H1 (cell line): ENCODE measurements at regions not wholly inside any gene's neighbourhood (a gene's known extent, or its start where the extent isn't known, plus 50 kb on each side); places are given as distances from the start of the nearest gene placed in this dataset.

ENCODE experiments used
- CTCF ChIA-PET: fragments of 300-600 bp; sonication (Branson Sonifier 250); formaldehyde crosslinking; loops from one replicate; lab custom pipeline; 2021; ENCODE audit not compliant: partially characterized antibody; lab: Charles Lee
- POLR2A ChIA-PET: fragments of 300-600 bp; sonication (Branson Sonifier 250); formaldehyde crosslinking; loops from one replicate; lab custom pipeline; 2021; ENCODE audit warnings: inconsistent platforms; ENCODE audit not compliant: partially characterized antibody; lab: Charles Lee
- DNase-seq, 2 experiments: peaks; one replicate each; pipeline versions ENCODE4 v3.0.0 to v3.0.0-alpha.2; 2010 to 2022; ENCODE audit warnings: low spot score in 2 of 2, low read depth in 1 of 2, mixed read lengths in 1 of 2
- FAIRE-seq: peaks from 2 replicates; lab custom pipeline; 2011; peaks lifted over from hg19 to GRCh38; lab: Jason Lieb, UNC
- H2AFZ ChIP-seq: 2 replicates; pipeline ENCODE4 v1.8.1; 2012; ENCODE audit warnings: low read length, inconsistent platforms
- H2AK5ac ChIP-seq: 2 replicates; pipeline ENCODE4 v1.6.1; 2013; ENCODE audit warnings: low read depth, low read length
- H2BK120ac ChIP-seq: replicated peaks from 2 replicates; pipeline ENCODE3; 2013; ENCODE audit warnings: low read depth, low read length, inconsistent platforms
- H2BK12ac ChIP-seq: 2 replicates; pipeline ENCODE4 v1.6.1; 2013; ENCODE audit warnings: low read depth, low read length
- H2BK15ac ChIP-seq: 2 replicates; pipeline ENCODE4 v1.6.1; 2013; ENCODE audit warnings: low read length
- H2BK20ac ChIP-seq: 2 replicates; pipeline ENCODE4 v1.6.1; 2013; ENCODE audit warnings: low read length
- H2BK5ac ChIP-seq: 2 replicates; pipeline ENCODE4 v1.6.1; 2013; ENCODE audit warnings: low read depth, low read length
- H3K14ac ChIP-seq: 2 replicates; pipeline ENCODE4 v1.6.1; 2013; ENCODE audit warnings: inconsistent platforms; ENCODE audit not compliant: insufficient read length
- H3K18ac ChIP-seq: 2 replicates; pipeline ENCODE4 v1.6.1; 2013; ENCODE audit warnings: low read length; ENCODE audit errors: extremely low read depth
- H3K23ac ChIP-seq: 2 replicates; pipeline ENCODE4 v1.6.1; 2013; ENCODE audit warnings: inconsistent platforms; ENCODE audit not compliant: insufficient read length
- H3K23me2 ChIP-seq: 2 replicates; pipeline ENCODE4 v1.6.1; 2013; ENCODE audit warnings: low read depth, low read length
- H3K27ac ChIP-seq: 2 replicates; pipeline ENCODE4 v1.6.1; 2011; ENCODE audit warnings: low read depth, low read length, inconsistent platforms
- H3K27me3 ChIP-seq, 4 experiments: replicated peaks in 1 of 4; 1 replicate in 1 of 4; 2 replicates in 3 of 4; pipeline versions ENCODE4 v1.6.1 to v1.8.1; 2011 to 2013; ENCODE audit warnings: low read length in 3 of 4, mild to moderate bottlenecking in 3 of 4, inconsistent platforms in 2 of 4, mixed read lengths in 2 of 4, moderate library complexity in 1 of 4; ENCODE audit not compliant: control insufficient read depth in 3 of 4, insufficient read depth in 3 of 4; ENCODE audit errors: extremely low read depth in 1 of 4
- H3K36me3 ChIP-seq, 4 experiments: 2 replicates each; pipeline versions ENCODE4 v1.6.1 to v1.8.1; 2011 to 2013; ENCODE audit warnings: mild to moderate bottlenecking in 4 of 4, low read length in 3 of 4, moderate library complexity in 2 of 4, control low read depth in 1 of 4, inconsistent platforms in 1 of 4; ENCODE audit not compliant: insufficient read depth in 4 of 4, control insufficient read depth in 2 of 4
- H3K4ac ChIP-seq: replicated peaks from 2 replicates; pipeline ENCODE3; 2013; ENCODE audit warnings: low read length, low read depth, mixed read lengths, inconsistent platforms; ENCODE audit not compliant: insufficient read length
- H3K4me1 ChIP-seq, 4 experiments: replicated peaks in 1 of 4; 1 replicate in 1 of 4; 2 replicates in 3 of 4; pipeline versions ENCODE4 v1.6.1 to v1.8.1; 2011 to 2013; ENCODE audit warnings: low read length in 3 of 4, inconsistent platforms in 2 of 4, mixed read lengths in 1 of 4; ENCODE audit not compliant: insufficient read depth in 4 of 4, control insufficient read depth in 3 of 4
- H3K4me2 ChIP-seq, 2 experiments: 2 replicates each; pipeline versions ENCODE4 v1.6.1 to v1.8.1; 2011 to 2013; ENCODE audit warnings: low read depth in 2 of 2, low read length in 2 of 2, control low read depth in 1 of 2, inconsistent platforms in 1 of 2, mild to moderate bottlenecking in 1 of 2; ENCODE audit not compliant: insufficient read depth in 1 of 2
- H3K4me3 ChIP-seq, 4 experiments: fragments of 200-600, 300-600 bp in 1 of 4; sonication (generic), shearing (Covaris generic), sonication (Bioruptor Twin) in 1 of 4; 2 replicates each; pipeline versions ENCODE4 v1.5.1 to v1.8.1; 2011 to 2016; ENCODE audit warnings: low read length in 4 of 4, low read depth in 3 of 4, control low read depth in 2 of 4, inconsistent platforms in 2 of 4, mild to moderate bottlenecking in 2 of 4, mixed read lengths in 1 of 4, moderate library complexity in 1 of 4; ENCODE audit not compliant: insufficient read depth in 2 of 4; ENCODE audit errors: extremely low read depth in 1 of 4
- H3K56ac ChIP-seq: replicated peaks from 2 replicates; pipeline ENCODE3; 2013; ENCODE audit warnings: low read depth, mild to moderate bottlenecking, mixed read lengths, low read length, inconsistent platforms; ENCODE audit not compliant: insufficient read length
- H3K79me1 ChIP-seq: 2 replicates; pipeline ENCODE4 v1.6.1; 2013; ENCODE audit warnings: low read depth, low read length, control low read depth
- H3K79me2 ChIP-seq, 2 experiments: 2 replicates each; pipeline versions ENCODE4 v1.6.1 to v1.8.1; 2012 to 2013; ENCODE audit warnings: low read length in 2 of 2, mild to moderate bottlenecking in 2 of 2, inconsistent platforms in 1 of 2; ENCODE audit not compliant: insufficient read depth in 2 of 2, control insufficient read depth in 1 of 2
- H3K9ac ChIP-seq, 4 experiments: replicated peaks in 1 of 4; 1 replicate in 1 of 4; 2 replicates in 3 of 4; pipeline versions ENCODE4 v1.6.1 to v1.8.1; 2011 to 2013; ENCODE audit warnings: low read depth in 3 of 4, low read length in 3 of 4, control low read depth in 2 of 4, mild to moderate bottlenecking in 2 of 4, moderate library complexity in 2 of 4, inconsistent platforms in 1 of 4; ENCODE audit errors: extremely low read depth in 1 of 4
- H3K9me3 ChIP-seq, 2 experiments: 2 replicates each; pipeline versions ENCODE4 v1.6.1 to v1.8.1; 2012 to 2013; ENCODE audit warnings: mild to moderate bottlenecking in 2 of 2, moderate library complexity in 2 of 2, control low read depth in 1 of 2, inconsistent platforms in 1 of 2, low read depth in 1 of 2, low read length in 1 of 2, mixed read lengths in 1 of 2; ENCODE audit not compliant: insufficient read depth in 2 of 2
- H4K20me1 ChIP-seq, 2 experiments: replicated peaks in 1 of 2; 2 replicates each; pipeline versions ENCODE3 to v1.8.1; 2011 to 2013; ENCODE audit warnings: inconsistent platforms in 2 of 2, low read length in 2 of 2, mild to moderate bottlenecking in 1 of 2; ENCODE audit not compliant: insufficient read depth in 2 of 2, control insufficient read depth in 1 of 2
- H4K5ac ChIP-seq: 2 replicates; pipeline ENCODE4 v1.6.1; 2013; ENCODE audit warnings: low read length, low read depth, mixed read lengths, inconsistent platforms; ENCODE audit not compliant: insufficient read length
- H4K8ac ChIP-seq: 2 replicates; pipeline ENCODE4 v1.8.0; 2013; ENCODE audit warnings: mild to moderate bottlenecking, moderate library complexity, low read length, inconsistent platforms; ENCODE audit not compliant: insufficient read depth; ENCODE audit errors: extremely low read depth
- H4K91ac ChIP-seq: replicated peaks from 2 replicates; pipeline ENCODE3; 2013; ENCODE audit warnings: low read length, mixed read lengths, inconsistent platforms; ENCODE audit not compliant: insufficient read length
- ATF3 ChIP-seq: IDR thresholded peaks from 2 replicates; pipeline ENCODE4 v1.6.1; 2011; ENCODE audit warnings: low read depth, mild to moderate bottlenecking, low read length; ENCODE audit not compliant: insufficient read depth
- BRCA1 ChIP-seq: IDR thresholded peaks from 2 replicates; pipeline ENCODE4 v1.6.1; 2012; ENCODE audit warnings: low read depth, low read length, improper control_type of control experiment
- CHD2 ChIP-seq: IDR thresholded peaks from 2 replicates; pipeline ENCODE4 v1.6.1; 2012; ENCODE audit warnings: low read length, improper control_type of control experiment
- HDAC2 ChIP-seq, 2 experiments: fragments of 300-600 bp in 1 of 2; sonication (generic) in 1 of 2; IDR thresholded peaks; 2 replicates each; pipeline ENCODE4 v1.6.1; 2011 to 2012; ENCODE audit warnings: low read depth in 2 of 2, low read length in 2 of 2, mild to moderate bottlenecking in 2 of 2, moderate library complexity in 2 of 2, borderline replicate concordance in 1 of 2, inconsistent platforms in 1 of 2
- KDM5A ChIP-seq: fragments of 200-600 bp; IDR thresholded peaks from 2 replicates; pipeline ENCODE4 v1.7.1; 2012; ENCODE audit warnings: mild to moderate bottlenecking, low read length, inconsistent platforms, mixed read lengths
- NRF1 ChIP-seq: IDR thresholded peaks from 2 replicates; pipeline ENCODE4 v1.6.1; 2011; ENCODE audit warnings: mild to moderate bottlenecking, low read depth, low read length, improper control_type of control experiment
- PHF8 ChIP-seq: fragments of 200-600 bp; sonication (generic); conservative IDR thresholded peaks from 2 replicates; pipeline ENCODE4 v1.7.1; 2012; ENCODE audit warnings: low read depth, mild to moderate bottlenecking, inconsistent platforms, low read length, moderate library complexity
- POLR2AphosphoS5 ChIP-seq: IDR thresholded peaks from 2 replicates; pipeline ENCODE4 v1.6.1; 2011; ENCODE audit warnings: low read depth, low read length
- RNF2 ChIP-seq: fragments of 200-900, 300-1000 bp; sonication (generic); IDR thresholded peaks from 2 replicates; pipeline ENCODE4 v1.7.1; 2016; ENCODE audit warnings: borderline replicate concordance, low read depth, mild to moderate bottlenecking, antibody characterized with exemption, low read length; ENCODE audit not compliant: poor library complexity, severe bottlenecking; ENCODE audit errors: missing control alignments
- SIN3A ChIP-seq, 2 experiments: IDR thresholded peaks in 1 of 2; conservative IDR thresholded peaks in 1 of 2; 2 replicates each; pipeline ENCODE4 v1.6.1; 2011 to 2012; ENCODE audit warnings: low read length in 2 of 2, improper control_type of control experiment in 1 of 2, low read depth in 1 of 2, mild to moderate bottlenecking in 1 of 2
- TAF1 ChIP-seq: IDR thresholded peaks from 2 replicates; pipeline ENCODE4 v1.6.1; 2011; ENCODE audit warnings: mild to moderate bottlenecking, low read depth, low read length
- TAF7 ChIP-seq: optimal IDR thresholded peaks from 2 replicates; pipeline ENCODE3; 2011; ENCODE audit warnings: low read depth, mild to moderate bottlenecking, inconsistent platforms, low read length, moderate library complexity, borderline replicate concordance
- YY1 ChIP-seq: IDR thresholded peaks from 2 replicates; pipeline ENCODE4 v1.6.1; 2011; ENCODE audit warnings: low read depth, mild to moderate bottlenecking, low read length
- WGBS, 2 experiments: shearing (Covaris generic) in 1 of 2; methylation state at CpG; one replicate each; pipeline versions ENCODE4 v1.1.6 to v1.1.7; 2013 to 2015; ENCODE audit warnings: low lambda C conversion rate in 2 of 2, mixed read lengths in 2 of 2, inconsistent platforms in 1 of 2, low coverage in 1 of 2, missing lambda C conversion rate in 1 of 2; ENCODE audit not compliant: insufficient replicate concordance in 2 of 2, insufficient coverage in 1 of 2, insufficient read length in 1 of 2; ENCODE audit errors: extremely low coverage in 1 of 2, missing lambda C conversion rate in 1 of 2; 5-methylcytosine and 5-hydroxymethylcytosine counted together

- no peak for TF ChIP-seq CHD2
- TF ChIP-seq PHF8, result no peak
- TF ChIP-seq ATF3, result no peak
- TF ChIP-seq POLR2AphosphoS5, result no peak
- TF ChIP-seq TAF1, result no peak
- no peak for TF ChIP-seq RNF2
- no peak for TF ChIP-seq SIN3A (conservative IDR thresholded peaks at IDR 0.05 in 1 of 2, IDR thresholded peaks at IDR 0.05 in 1 of 2; ENCODE audit: low read depth in 1 of 2, low read length in 2 of 2)
- TF ChIP-seq NRF1, result no peak
- no peak for TF ChIP-seq YY1
- TF ChIP-seq KDM5A, result no peak
- no peak for TF ChIP-seq BRCA1
- no peak for TF ChIP-seq TAF7
- no peak for TF ChIP-seq HDAC2 (IDR thresholded peaks at IDR 0.05; ENCODE audit: borderline replicate concordance in 1 of 2, low read depth in 2 of 2, low read length in 2 of 2)
- Histone ChIP-seq H3K23me2 (no peaks in the 10 kb centered on the region), H3K79me2 (no peaks in the 10 kb centered on the region), H3K9me3 (no peaks in the 10 kb centered on the region), H2BK5ac (no peak overlapping the region), H4K5ac (no peak overlapping the region), H2AFZ (no peak overlapping the region), H3K4ac (no peak overlapping the region), H3K4me3 (no peak overlapping the region), H3K14ac (no peak overlapping the region), H2BK20ac (no peak overlapping the region), H2AK5ac (no peak overlapping the region), H2BK120ac (no peak overlapping the region), H3K4me2 (no peak overlapping the region), H3K36me3 (no peaks in the 10 kb centered on the region), H4K91ac (no peak overlapping the region), H3K9ac (no peak overlapping the region), H3K79me1 (no peaks in the 10 kb centered on the region), H3K27ac (no peak overlapping the region), H3K56ac (no peak overlapping the region), H3K27me3 (no peaks in the 10 kb centered on the region), H3K18ac (no peak overlapping the region), H4K20me1 (no peaks in the 10 kb centered on the region), H3K23ac (no peak overlapping the region), H4K8ac (no peak overlapping the region), H2BK12ac (no peak overlapping the region), H2BK15ac (no peak overlapping the region), H3K4me1 (no peaks in the 10 kb centered on the region)
- ChIA-PET CTCF (interaction anchor here (1.0 to 6.4 kb wide), 5 partner anchors 11 to 326 kb away, joined by 3 to 80 read pairs (median 4); no protein-coding TSS in a partner anchor), POLR2A (no interaction called here)
- DNase-seq (no peak), FAIRE-seq (no peak)
- 90% methylated on average over 2 of the region's 2 CpGs; no CpG with 5 or more reads in 1 of the 2 experiments for WGBS, 2 experiments
Measured at GRCh38 chr7:119196183-119196582, 971.7 kb downstream of the ANKRD7 start.
